HepG2 (cell line): ENCODE measurements at regions not wholly inside any gene's neighbourhood (a gene's known extent, or its start where the extent isn't known, plus 50 kb on each side); places are given as distances from the start of the nearest gene placed in this dataset.

ENCODE experiments used
- ATAC-seq: fragments of 200-7000 bp; cut with Tn5 transposase; 3 replicates; pipeline ENCODE4 v1.9.1; 2020; ENCODE audit warnings: mild to moderate bottlenecking, moderate library complexity
- BruUV-seq: library from RNA; stranded (reverse); fragments of 400-500 nt; replicated peaks from 2 replicates; lab custom pipeline; 2021; lab: Mats Ljungman, UMichigan
- CTCF ChIA-PET: fragments of 300-600 bp; formaldehyde crosslinking; extraction: SDS; loops from one replicate; lab custom pipeline; 2021; ENCODE audit warnings: low total read pairs, inconsistent platforms, low intra/inter-chr PET ratio; lab: Yijun Ruan, JAX
- POLR2A ChIA-PET: fragments of 350-600 bp; sonication (Branson Sonifier 250); formaldehyde crosslinking; loops from one replicate; lab custom pipeline; 2020; ENCODE audit warnings: antibody characterized with exemption, inconsistent platforms; lab: Yijun Ruan, JAX
- DNase-seq: peaks from one replicate; pipeline ENCODE4 v3.0.0-alpha.2; 2015; ENCODE audit warnings: low spot score
- FAIRE-seq: peaks from 3 replicates; lab custom pipeline; 2011; peaks lifted over from hg19 to GRCh38; lab: Jason Lieb, UNC
- H2AFZ ChIP-seq: one replicate; pipeline ENCODE4 v1.6.1; 2011; ENCODE audit warnings: low read length, inconsistent platforms
- H3K27ac ChIP-seq: fragments of 300-600 bp; 3 replicates; pipeline ENCODE4 v1.8.0; 2011; ENCODE audit warnings: mixed run types, mild to moderate bottlenecking, mixed read lengths, low read length, inconsistent platforms; ENCODE audit not compliant: insufficient read depth; ENCODE audit errors: extremely low read length
- H3K27me3 ChIP-seq, 2 experiments: fragments of 200-600 bp in 1 of 2; 2 replicates in 1 of 2; 3 replicates in 1 of 2; pipeline versions ENCODE4 v1.6.0 to v1.8.0; 2011; ENCODE audit warnings: low read length in 2 of 2, mild to moderate bottlenecking in 2 of 2, moderate library complexity in 2 of 2, inconsistent platforms in 1 of 2; ENCODE audit not compliant: insufficient read depth in 2 of 2, control insufficient read depth in 1 of 2
- H3K36me3 ChIP-seq, 2 experiments: fragments of 200-600 bp in 1 of 2; replicated peaks in 1 of 2; 2 replicates in 1 of 2; 3 replicates in 1 of 2; pipeline versions ENCODE4 v1.5.1 to v1.8.0; 2011; ENCODE audit warnings: low read length in 2 of 2, inconsistent platforms in 1 of 2; ENCODE audit not compliant: insufficient read depth in 2 of 2, control insufficient read depth in 1 of 2
- H3K4me1 ChIP-seq: 2 replicates; pipeline ENCODE4 v1.5.1; 2012; ENCODE audit warnings: low read length, inconsistent platforms; ENCODE audit not compliant: insufficient read depth
- H3K4me2 ChIP-seq: 2 replicates; pipeline ENCODE4 v1.6.0; 2011; ENCODE audit warnings: low read depth, low read length, inconsistent platforms
- H3K4me3 ChIP-seq, 3 experiments: fragments of 200-600 bp in 1 of 3; sonication (generic), shearing (Covaris generic) in 1 of 3; replicated peaks in 1 of 3; 2 replicates each; pipeline ENCODE4 v1.5.1; 2011 to 2016; ENCODE audit warnings: low read length in 3 of 3, inconsistent platforms in 2 of 3, low read depth in 2 of 3, mild to moderate bottlenecking in 2 of 3, control low read depth in 1 of 3, mixed read lengths in 1 of 3; ENCODE audit not compliant: insufficient read depth in 1 of 3
- H3K79me2 ChIP-seq: one replicate; pipeline ENCODE4 v1.6.1; 2011; ENCODE audit warnings: low read length, inconsistent platforms; ENCODE audit not compliant: insufficient read depth
- H3K9ac ChIP-seq: 2 replicates; pipeline ENCODE4 v1.6.0; 2011; ENCODE audit warnings: mild to moderate bottlenecking, low read depth, low read length, inconsistent platforms; ENCODE audit not compliant: insufficient read depth
- H3K9me3 ChIP-seq: 2 replicates; pipeline ENCODE4 v1.5.1; 2012; ENCODE audit warnings: mild to moderate bottlenecking, low read length
- H4K20me1 ChIP-seq: 2 replicates; pipeline ENCODE4 v1.6.0; 2011; ENCODE audit warnings: inconsistent platforms, mild to moderate bottlenecking, low read length, moderate library complexity; ENCODE audit not compliant: insufficient read depth
- ATM ChIP-seq: fragments of 450-650 bp; IDR thresholded peaks from 2 replicates; pipeline ENCODE4 v1.7.1; 2017; ENCODE audit warnings: mild to moderate bottlenecking, borderline replicate concordance
- DNMT1 ChIP-seq: sonication (generic); formaldehyde crosslinking; IDR thresholded peaks from 2 replicates; pipeline ENCODE4 v1.5.1; 2020; ENCODE audit warnings: mild to moderate bottlenecking, missing genetic modification reagents
- GPN1 ChIP-seq: sonication (generic); formaldehyde crosslinking; IDR thresholded peaks from 2 replicates; pipeline ENCODE4 v1.5.1; 2020; ENCODE audit warnings: missing genetic modification reagents, borderline replicate concordance
- HDAC1 ChIP-seq: sonication (generic); formaldehyde crosslinking; IDR thresholded peaks from 2 replicates; pipeline ENCODE4 v1.5.1; 2020; ENCODE audit warnings: mild to moderate bottlenecking, missing genetic modification reagents
- JUN ChIP-seq: sonication (generic); formaldehyde crosslinking; IDR thresholded peaks from 2 replicates; pipeline ENCODE4 v1.4.0; 2020; ENCODE audit warnings: mild to moderate bottlenecking, missing genetic modification reagents
- KDM5B ChIP-seq: sonication (generic); formaldehyde crosslinking; IDR thresholded peaks from 2 replicates; pipeline ENCODE4 v1.4.0; 2020; ENCODE audit warnings: missing genetic modification reagents, mild to moderate bottlenecking, borderline replicate concordance
- MAFG ChIP-seq: sonication (generic); formaldehyde crosslinking; IDR thresholded peaks from 2 replicates; pipeline ENCODE4 v1.5.1; 2020; ENCODE audit warnings: mild to moderate bottlenecking, missing genetic modification reagents
- MEF2D ChIP-seq: sonication (generic); formaldehyde crosslinking; IDR thresholded peaks from 2 replicates; pipeline ENCODE4 v1.5.1; 2020; ENCODE audit warnings: mild to moderate bottlenecking, missing genetic modification reagents
- MYNN ChIP-seq: sonication (generic); formaldehyde crosslinking; IDR thresholded peaks from 2 replicates; pipeline ENCODE4 v1.4.0; 2020; ENCODE audit warnings: mild to moderate bottlenecking, low read depth, missing genetic modification reagents
- RBM39 ChIP-seq: fragments of 200-400 bp; formaldehyde crosslinking; IDR thresholded peaks from one replicate; pipeline ENCODE4 v1.6.1; 2018; ENCODE audit warnings: antibody characterized with exemption, mild to moderate bottlenecking, low read depth, low read length; ENCODE audit not compliant: poor library complexity, severe bottlenecking
- SP140L ChIP-seq: sonication (generic); formaldehyde crosslinking; IDR thresholded peaks from 2 replicates; pipeline ENCODE4 v1.4.0; 2020; ENCODE audit warnings: missing genetic modification reagents, borderline replicate concordance
- ZFP36L1 ChIP-seq: sonication (generic); formaldehyde crosslinking; IDR thresholded peaks from 2 replicates; pipeline ENCODE4 v1.8.0; 2022; ENCODE audit warnings: mild to moderate bottlenecking, missing genetic modification reagents, moderate library complexity
- ZNF549 ChIP-seq: sonication (generic); formaldehyde crosslinking; IDR thresholded peaks from 2 replicates; pipeline ENCODE4 v1.5.0; 2020; ENCODE audit warnings: missing genetic modification reagents
- ZNF761 ChIP-seq: sonication (generic); formaldehyde crosslinking; conservative IDR thresholded peaks from 2 replicates; pipeline ENCODE4 v1.4.0; 2020; ENCODE audit warnings: mild to moderate bottlenecking, missing genetic modification reagents
- ZZZ3 ChIP-seq: sonication (generic); formaldehyde crosslinking; IDR thresholded peaks from 2 replicates; pipeline ENCODE4 v1.4.0; 2020; ENCODE audit warnings: missing genetic modification reagents, mild to moderate bottlenecking, borderline replicate concordance
- WGBS: methylation state at CpG from one replicate; pipeline ENCODE4 v1.1.6; 2017; ENCODE audit warnings: low lambda C conversion rate; 5-methylcytosine and 5-hydroxymethylcytosine counted together
- in situ Hi-C: cut with HindIII; loops from 2 replicates; pipeline ENCODE4 v1.10.0; 2017; ENCODE audit warnings: low pct_unique_long_range_greater_than_20kb; ENCODE audit not compliant: extremely low pct_ligation_motif_present
- intact Hi-C: fragments of 100-400 bp; cut with micrococcal nuclease; formaldehyde crosslinking; loops from one replicate; pipeline ENCODE4 v1.10.0; 2022; ENCODE audit not compliant: unreplicated experiment
- TF ChIP-seq, protein P1 (sequence below): IDR thresholded peaks from 2 replicates; pipeline ENCODE4 v1.6.1; 2016; ENCODE audit warnings: missing compliant biosample characterization, missing genetic modification reagents, borderline replicate concordance

DNA sequence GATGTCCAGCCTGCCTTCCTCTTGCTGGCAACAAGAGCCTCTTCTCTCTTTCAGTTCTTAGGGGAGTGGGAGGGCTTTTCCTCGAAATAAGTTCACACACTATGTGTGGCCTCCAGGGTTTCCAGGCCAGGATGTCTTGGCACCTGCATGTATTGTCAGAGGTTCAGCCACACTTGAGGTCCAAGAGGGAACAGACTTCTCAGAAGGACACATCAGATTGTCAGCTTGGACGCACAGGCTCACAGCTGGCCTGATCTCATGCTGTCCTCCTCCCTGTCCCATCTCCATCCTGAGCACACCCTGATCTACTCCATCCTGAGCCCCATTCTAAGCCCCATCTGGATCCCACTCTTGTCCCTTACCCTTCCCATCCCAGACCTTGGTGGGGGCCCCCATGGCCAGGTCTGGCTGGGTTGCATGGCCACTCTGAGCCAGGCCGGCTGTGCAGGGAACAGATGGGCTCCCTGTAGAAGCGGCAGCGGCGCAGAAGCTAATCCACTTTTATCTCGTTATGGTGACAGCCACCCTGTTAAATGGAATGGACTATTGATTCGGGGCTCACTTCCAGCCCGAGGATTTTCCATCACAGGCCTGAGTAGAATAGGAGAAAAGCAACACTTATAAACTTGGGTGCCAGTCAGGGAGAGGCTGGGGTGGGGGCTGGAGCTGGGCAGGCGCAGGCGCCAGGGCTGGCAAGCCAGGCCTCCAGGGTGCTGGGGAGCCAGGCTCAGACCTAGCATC lies 85.1 kb upstream of the CSF3R start:
- peaks cover 0 to 13% of the 10 kb centered on the region in 2 experiments; a peak in 2 of 5 replicates for H3K27me3 ChIP-seq
- POLR2A ChIA-PET, result no interaction called here
- WGBS, result 35% methylated on average over 9 of the region's 11 CpGs
- TF ChIP-seq MAFG (CRISPR knock-in tag) (no peak), MYNN (no peak), HDAC1 (CRISPR knock-in tag) (no peak), ATM (no peak), ZFP36L1 (CRISPR knock-in tag) (no peak), ZNF549 (CRISPR knock-in tag) (no peak)
- TF ChIP-seq, all 625 proteins: peak for 0
- BruUV-seq, result no TSS peak
- no peak overlapping the region for H2AFZ ChIP-seq
- no peaks in the 10 kb centered on the region for H3K4me1 ChIP-seq
- H3K4me3 ChIP-seq, result no peak overlapping the region
- H3K36me3 ChIP-seq, result no peaks in the 10 kb centered on the region
- DNase-seq, result no peak
- H3K9ac ChIP-seq, result no peak overlapping the region
- CTCF ChIA-PET, result no interaction called here
- ATAC-seq, result no peak
- no peak overlapping the region for H3K4me2 ChIP-seq
- in situ Hi-C loops (no loop called here), intact Hi-C loops (no loop called here)
- H4K20me1 ChIP-seq, result no peaks in the 10 kb centered on the region
- FAIRE-seq, result no peak
- no peak overlapping the region for H3K27ac ChIP-seq
- no peaks in the 10 kb centered on the region for H3K9me3 ChIP-seq
- H3K79me2 ChIP-seq, result no peaks in the 10 kb centered on the region

DNA sequence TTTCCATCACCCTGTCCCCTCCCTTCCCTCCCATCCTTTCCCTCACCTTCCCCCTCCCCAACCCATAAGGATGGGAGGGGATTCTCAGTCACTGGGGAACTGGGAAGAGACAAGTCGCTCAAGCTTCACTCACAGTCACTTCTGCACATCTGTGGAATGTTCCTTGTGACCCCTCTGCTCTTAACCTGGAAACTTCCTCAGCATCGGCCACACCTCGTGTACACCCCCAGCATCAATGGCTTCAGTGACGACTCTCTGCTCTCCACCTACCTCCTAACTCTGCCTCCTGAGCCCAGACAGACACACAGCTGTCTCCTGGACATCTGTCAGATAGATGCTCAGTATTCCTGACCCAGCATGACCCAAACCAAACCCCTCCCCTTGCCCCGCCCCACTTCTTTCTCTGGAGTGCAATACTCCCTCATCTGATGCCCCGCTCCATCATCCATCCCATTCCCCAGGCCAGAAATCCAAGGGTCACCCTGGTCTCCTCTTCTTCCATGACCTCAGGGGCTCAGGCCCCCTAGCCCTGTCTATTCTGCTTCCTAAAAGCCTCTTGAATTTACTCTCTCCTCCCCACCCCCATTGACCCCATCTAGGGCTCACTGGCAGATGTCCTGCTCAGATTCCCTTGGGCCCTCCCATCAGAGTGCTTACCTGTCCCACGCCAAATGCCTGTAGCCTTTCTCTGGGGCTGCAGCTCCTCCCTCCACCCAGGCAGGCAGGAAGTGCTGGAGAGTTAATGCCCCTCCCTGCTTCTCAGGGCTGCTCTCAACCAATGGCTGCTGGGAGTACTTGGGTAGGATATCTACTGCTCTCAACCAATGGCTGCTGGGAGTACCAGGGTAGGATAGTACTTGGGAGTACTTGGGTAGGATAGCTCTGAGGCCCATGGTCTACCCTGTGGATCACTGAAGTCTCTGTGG lies 83.1 kb upstream of the CSF3R start:
- no peaks in the 10 kb centered on the region for H3K36me3 ChIP-seq
- H3K27me3 ChIP-seq, result peaks cover 0 to 24% of the 10 kb centered on the region in 2 experiments; a peak in 2 of 5 replicates
- no peak overlapping the region for H3K4me3 ChIP-seq
- in situ Hi-C loops (no loop called here), intact Hi-C loops (no loop called here)
- BruUV-seq, result no TSS peak
- no peak overlapping the region for H3K4me2 ChIP-seq
- no peaks in the 10 kb centered on the region for H3K79me2 ChIP-seq
- 15% methylated on average over 7 of the region's 7 CpGs for WGBS
- H3K4me1 ChIP-seq, result no peaks in the 10 kb centered on the region
- no peak overlapping the region for H3K9ac ChIP-seq
- no peaks in the 10 kb centered on the region for H4K20me1 ChIP-seq
- FAIRE-seq (no peak), DNase-seq (no peak), ATAC-seq (no peak)
- H3K9me3 ChIP-seq, result no peaks in the 10 kb centered on the region
- H2AFZ ChIP-seq, result no peak overlapping the region
- CTCF ChIA-PET, result no interaction called here
- POLR2A ChIA-PET, result no interaction called here
- no peak overlapping the region for H3K27ac ChIP-seq
- TF ChIP-seq DNMT1 (CRISPR knock-in tag) (no peak), JUN (CRISPR knock-in tag) (no peak), ZNF761 (CRISPR knock-in tag) (no peak), SP140L (CRISPR knock-in tag) (no peak), GPN1 (CRISPR knock-in tag) (no peak), RBM39 (no peak), ZZZ3 (CRISPR knock-in tag) (no peak), KDM5B (no peak), MEF2D (no peak)
- TF ChIP-seq, protein P1, sequence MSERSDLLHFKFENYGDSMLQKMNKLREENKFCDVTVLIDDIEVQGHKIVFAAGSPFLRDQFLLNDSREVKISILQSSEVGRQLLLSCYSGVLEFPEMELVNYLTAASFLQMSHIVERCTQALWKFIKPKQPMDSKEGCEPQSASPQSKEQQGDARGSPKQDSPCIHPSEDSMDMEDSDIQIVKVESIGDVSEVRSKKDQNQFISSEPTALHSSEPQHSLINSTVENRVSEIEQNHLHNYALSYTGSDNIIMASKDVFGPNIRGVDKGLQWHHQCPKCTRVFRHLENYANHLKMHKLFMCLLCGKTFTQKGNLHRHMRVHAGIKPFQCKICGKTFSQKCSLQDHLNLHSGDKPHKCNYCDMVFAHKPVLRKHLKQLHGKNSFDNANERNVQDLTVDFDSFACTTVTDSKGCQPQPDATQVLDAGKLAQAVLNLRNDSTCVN (CRISPR knock-in tag), result no peak
